OCI-M1 (cell line): ENCODE measurements at regions not wholly inside any gene's neighbourhood (a gene's known extent, or its start where the extent isn't known, plus 50 kb on each side); places are given as distances from the start of the nearest gene placed in this dataset.
"Not testable (repeated sequence)": the region's sequence is repeated elsewhere in the genome, so short reads cannot be mapped to it uniquely, and the experiment has no call there.

Experiments
- DNase-seq: peaks from one replicate; lab custom pipeline; 2025; lab: John Stamatoyannopoulos, UW

DNA sequence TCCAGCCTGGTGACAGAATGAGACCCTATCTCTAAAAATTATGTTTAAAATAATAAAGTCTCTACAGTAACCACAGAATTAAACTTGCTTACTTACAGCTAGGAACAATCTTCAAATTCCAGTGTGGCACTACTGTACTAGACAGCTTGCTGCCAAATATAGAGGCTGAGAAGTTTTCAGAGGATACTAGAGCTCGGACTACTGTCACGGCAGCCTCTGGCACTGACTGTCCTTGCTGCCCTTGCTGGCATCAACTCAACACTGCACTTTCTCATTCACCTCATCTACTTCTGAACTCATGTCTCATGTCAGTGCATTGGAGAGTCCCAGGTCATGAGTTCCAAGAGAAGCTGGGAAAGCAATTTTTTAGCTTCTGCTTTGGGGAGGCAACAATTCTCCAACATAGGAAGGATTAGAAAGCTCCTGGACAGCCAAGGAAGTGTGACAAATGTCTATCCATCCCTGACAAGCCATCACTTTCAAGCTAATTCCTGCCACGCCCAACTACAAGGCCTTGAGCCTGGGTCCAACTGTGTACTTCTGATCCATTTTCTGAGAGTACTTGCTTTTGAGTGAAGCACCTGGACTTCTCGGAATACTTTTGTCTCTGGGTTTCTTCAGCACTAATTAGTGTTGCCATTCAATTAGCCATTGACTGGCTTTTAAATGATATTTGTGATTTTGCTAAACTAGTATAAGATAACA lies 98.6 kb upstream of the NR3C2 start:
- DNase-seq, result no peak

DNA sequence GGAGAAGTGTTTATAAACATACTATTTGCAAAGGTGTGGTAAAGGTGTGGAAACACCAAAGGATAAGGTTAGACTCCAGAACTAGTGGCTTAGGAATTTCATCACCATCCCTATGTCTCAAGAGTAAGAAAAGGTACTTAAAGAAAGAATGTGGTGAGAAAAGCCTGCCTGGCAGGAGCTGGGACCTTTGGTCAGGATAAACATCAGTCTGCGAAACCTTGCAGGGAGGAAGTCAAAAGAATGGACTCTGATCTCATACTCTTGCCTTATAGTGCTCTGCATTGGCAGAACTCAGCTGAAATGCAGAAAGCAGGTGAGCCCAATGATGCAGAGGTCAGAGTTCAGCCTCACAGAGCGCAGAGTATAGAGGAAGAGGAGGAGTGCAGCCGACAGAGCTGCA lies 97.2 kb upstream of the NR3C2 start:
- no peak for DNase-seq

DNA sequence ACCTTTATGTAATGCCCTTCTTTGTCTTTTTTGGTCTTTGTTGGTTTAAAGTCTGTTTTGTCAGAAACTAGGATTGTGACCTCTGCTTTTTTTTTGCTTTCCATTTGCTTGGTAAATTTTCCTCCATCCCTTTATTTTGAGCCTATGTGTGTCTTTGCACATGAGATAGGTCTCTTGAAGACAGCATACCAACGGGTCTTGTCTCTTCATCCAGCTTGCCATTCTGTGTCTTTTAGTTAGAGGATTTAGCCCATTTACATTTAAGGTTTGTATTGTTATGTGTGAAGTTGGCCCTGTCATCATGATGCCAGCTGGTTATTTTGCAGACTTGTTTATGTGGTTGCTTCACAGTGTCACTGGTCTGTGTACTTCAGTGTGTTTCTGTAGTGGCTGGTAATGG lies 91.6 kb upstream of the NR3C2 start:
- not testable (repeated sequence) for DNase-seq

DNA sequence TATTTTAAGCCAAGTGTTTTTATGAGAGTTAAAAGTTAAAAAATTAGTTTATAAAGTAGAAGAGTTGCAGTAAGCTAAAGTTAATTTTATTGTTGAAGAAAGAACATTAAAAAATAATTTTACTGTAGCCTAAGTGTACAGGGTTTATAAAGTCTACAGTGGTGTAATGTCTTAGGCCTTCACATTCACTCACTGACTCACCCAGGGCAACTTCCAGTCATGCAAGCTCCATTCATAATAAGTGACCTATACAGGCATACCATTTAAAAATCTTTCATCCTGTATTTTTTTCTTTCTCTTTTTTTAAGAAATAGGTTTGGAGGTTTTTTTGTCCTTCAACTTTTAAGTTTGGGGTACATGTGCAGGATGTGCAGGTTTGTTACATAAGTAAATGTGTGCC lies 87.9 kb upstream of the NR3C2 start:
- DNase-seq, result no peak

DNA sequence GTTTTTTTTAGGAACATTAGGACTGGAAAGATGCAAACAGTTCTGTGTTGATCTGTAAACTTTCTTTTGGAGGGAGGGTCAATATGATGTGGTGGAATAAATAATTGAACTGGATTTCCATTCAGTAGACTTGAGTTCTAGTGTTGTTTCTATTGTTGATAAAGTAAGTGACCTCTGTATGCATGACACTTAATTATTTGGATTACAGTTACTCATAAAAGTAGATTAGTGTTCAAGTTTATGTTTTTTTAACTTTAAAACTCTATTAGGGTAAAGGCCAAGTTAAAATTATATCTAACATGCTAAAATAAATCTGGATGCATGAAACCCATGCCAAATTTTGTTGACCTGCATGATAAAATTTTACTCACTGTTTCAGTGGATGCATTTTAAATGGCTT lies 85.4 kb upstream of the NR3C2 start:
- DNase-seq, result no peak

DNA sequence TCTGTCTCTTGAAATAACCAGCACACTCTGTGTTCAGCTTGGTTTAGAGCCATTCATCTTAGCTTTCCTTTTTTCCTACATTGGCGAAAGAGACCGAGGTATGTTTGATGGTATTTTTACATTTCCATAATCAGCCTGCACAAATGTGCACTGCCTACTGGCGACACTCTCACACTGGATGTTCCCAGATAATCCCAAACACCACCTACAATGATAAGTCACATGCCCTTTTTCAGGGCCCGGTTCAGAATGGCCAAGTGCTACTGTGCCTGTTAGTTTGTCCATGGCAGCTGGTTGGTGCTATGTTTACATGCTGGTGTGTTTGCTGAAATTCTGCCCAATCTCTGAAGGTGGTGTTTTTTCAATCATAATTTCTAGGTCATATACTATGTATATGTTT lies 80.8 kb upstream of the NR3C2 start:
- no peak for DNase-seq

DNA sequence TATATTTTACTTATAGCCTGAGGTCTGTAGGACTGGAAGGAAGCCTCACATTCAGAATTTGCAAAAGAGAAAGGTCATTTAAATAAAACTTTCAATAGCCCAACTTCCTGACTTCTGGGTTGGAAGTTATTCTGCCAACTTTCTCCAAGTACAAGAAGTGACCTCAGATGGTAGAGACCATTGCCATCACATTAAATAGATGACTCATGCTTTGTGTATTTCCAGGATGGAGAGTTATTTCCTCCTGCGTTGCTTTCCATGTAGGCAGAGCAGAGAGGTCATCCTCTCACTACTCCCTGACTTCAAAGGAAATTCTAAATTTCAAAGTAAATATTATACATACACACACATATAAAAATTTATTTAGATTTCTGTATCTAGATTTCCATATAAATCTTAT lies 73.0 kb upstream of the NR3C2 start:
- no peak for DNase-seq

DNA sequence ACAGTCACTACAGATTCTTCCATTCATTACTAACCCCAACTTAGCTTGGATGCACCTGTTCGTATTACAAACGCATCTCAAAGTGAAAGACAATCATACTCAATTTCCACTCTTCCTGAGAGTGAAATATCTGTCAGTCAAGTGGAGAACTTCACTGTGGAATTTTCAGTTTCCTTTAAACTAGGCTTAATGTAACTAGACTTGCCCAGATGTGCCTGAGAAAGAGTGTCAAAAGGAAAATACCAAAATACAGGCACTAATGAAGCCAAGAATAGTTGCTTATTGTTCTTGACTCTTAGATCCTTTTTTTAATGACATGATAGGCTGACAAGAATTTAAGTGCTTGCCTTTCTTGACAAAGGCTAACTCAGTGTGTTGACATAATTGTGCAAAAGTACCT lies 72.4 kb upstream of the NR3C2 start:
- no peak for DNase-seq

DNA sequence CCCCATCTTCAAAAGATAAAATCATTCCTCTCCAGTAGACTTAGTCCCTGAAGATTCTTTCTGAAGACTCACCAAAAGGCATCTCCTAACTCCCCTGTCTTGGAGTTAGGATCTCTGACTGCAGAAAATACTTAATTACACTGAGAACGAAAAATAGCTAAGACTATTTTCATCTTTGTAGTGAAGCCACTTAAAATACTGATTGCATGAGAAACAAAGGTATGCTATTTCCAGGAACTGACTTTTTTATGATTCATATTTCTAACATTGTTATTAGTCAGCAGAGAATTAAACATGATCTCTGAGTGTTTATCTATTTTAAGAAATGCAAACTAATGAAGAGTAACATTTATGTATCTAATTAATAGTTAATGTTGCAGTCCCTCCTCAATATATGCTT lies 71.8 kb upstream of the NR3C2 start:
- DNase-seq, result no peak

DNA sequence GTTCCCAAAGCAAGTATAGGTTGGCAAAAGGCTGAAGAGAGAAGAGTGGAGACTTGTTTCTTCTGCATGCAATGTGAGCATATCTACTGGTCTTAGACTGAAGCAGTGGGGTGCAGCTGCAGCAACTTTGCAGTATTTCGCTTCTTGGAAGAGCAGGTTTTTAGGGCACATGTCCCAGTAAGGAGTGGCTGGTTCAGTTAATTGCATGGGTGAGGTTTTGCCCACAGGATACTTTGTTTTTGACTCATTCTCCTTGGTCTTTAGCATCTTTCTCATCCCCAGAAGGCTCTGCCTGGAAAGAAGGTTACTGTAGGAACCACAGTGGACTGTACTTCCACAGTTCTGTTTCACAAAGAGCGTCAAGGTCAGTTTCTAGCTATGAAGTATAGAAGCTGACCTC lies 68.0 kb upstream of the NR3C2 start:
- DNase-seq, result no peak

DNA sequence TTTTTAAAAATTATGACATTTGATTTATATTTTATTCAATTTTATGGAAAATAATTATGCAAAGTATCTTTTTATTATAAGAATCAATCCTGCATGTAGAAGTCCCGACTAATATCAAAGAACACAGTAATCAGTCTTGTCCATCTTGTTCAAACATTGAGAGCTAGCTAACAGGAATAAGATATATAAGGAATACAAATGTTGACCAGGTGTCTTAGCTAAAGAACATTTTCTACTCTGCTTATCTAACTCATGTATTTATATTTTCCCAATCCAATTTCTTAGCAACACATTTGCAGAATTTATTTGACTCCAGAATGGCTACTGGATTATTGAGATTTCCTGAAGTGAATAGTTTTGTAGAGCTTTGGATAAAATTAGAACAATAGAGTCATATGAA lies 61.5 kb upstream of the NR3C2 start:
- DNase-seq, result no peak

DNA sequence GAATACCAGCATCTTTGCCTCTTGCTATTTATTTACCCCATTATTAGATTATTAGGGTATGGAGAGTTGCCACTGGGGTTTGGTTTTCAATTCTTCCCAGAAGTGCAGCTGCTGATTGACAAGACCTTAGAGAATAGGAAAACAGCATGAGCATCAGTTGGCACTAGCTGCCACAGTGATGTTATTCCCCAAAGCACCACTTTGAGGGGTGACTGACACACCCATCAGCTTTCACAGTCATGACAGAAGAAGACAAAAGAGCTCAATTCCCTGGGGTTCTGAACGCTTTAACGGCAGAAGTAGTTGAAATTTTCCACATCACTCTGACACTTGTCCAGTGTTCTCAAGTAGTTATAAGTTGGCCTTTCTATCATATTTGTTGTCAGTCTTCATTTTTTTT lies 55.0 kb upstream of the NR3C2 start:
- no peak for DNase-seq

DNA sequence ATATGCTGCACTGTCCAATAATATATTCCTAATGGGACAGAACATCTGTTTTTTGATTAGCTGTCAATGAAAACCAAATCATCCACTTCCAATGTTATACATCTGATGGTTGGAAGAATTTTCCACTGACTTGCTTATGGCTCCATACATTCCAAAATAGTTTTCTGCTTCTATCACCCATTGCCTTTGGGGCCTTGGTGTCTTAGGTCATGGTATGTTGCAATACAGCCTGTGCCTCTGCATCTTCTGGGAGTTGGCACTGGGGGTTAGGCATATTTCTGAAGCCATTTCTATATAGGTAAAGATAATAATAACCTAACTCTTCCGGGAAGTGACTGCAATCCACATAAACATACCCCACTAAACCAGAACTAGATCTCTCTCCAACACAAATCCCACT lies 53.2 kb upstream of the NR3C2 start:
- DNase-seq, result no peak
